ENCODE measurements at regions not wholly inside any gene's neighbourhood (a gene's known extent, or its start where the extent isn't known, plus 50 kb on each side); places are given as distances from the start of the nearest gene placed in this dataset.

GRCh38 chr6:28719275-28719940 is 193.7 kb downstream of the GPX5 start:
- Histone ChIP-seq H3K27me3 (ENCODE audit: control insufficient read depth, insufficient read depth, low read length) (no peaks in the 10 kb centered on the region; the same call in 1 of the 2 replicates), H3K36me3 (ENCODE audit: control insufficient read depth, insufficient read depth, low read length) (no peaks in the 10 kb centered on the region), H3K4me3 (ENCODE audit: low read depth, low read length) (no peak overlapping the region)
- no peak for TF ChIP-seq CTCF (IDR thresholded peaks at IDR 0.05; ENCODE audit: insufficient read depth, low read depth, low read length)
- no peak for DNase-seq (ENCODE audit: low read depth)
- ChIA-PET POLR2A (no interaction called here), CTCF (no interaction called here)

GRCh38 chr6:28720357-28721231 is 194.9 kb downstream of the GPX5 start:
- no peak for TF ChIP-seq CTCF (IDR thresholded peaks at IDR 0.05; ENCODE audit: insufficient read depth, low read depth, low read length)
- POLR2A ChIA-PET = no interaction called here
- DNase-seq (ENCODE audit: low read depth) = no peak
- no peaks in the 10 kb centered on the region for H3K36me3 ChIP-seq (ENCODE audit: control insufficient read depth, insufficient read depth, low read length)
- no peak overlapping the region for H3K4me3 ChIP-seq (ENCODE audit: low read depth, low read length)
- CTCF ChIA-PET = no interaction called here
- H3K27me3 ChIP-seq (ENCODE audit: control insufficient read depth, insufficient read depth, low read length) = no peaks in the 10 kb centered on the region; the same call in 1 of the 2 replicates

DNA sequence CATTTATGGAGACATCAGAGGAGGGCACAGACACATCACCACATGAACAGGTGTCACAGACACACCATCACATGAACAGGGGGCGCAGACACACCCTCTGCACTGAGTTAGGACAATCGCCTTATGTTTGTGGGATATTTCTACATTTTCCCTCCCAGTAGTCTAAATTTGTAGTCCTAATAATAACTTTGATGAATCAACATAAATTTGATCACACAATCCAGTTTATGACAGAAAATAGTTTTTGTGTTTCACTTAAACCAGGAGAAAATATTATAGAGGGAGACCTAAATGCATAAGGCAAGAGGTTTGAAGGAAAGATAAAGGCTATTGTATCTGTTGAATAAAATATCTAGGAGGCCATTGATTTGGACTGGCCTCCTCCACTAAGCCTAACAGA is 195.7 kb downstream of the GPX5 start:
- H3K27me3 ChIP-seq (ENCODE audit: control insufficient read depth, insufficient read depth, low read length) = no peaks in the 10 kb centered on the region; the same call in 1 of the 2 replicates
- H3K4me3 ChIP-seq (ENCODE audit: low read depth, low read length) = no peak overlapping the region
- ChIA-PET POLR2A (no interaction called here), CTCF (no interaction called here)
- TF ChIP-seq CTCF (IDR thresholded peaks at IDR 0.05; ENCODE audit: insufficient read depth, low read depth, low read length) = no peak
- DNase-seq (ENCODE audit: low read depth) = no peak
- H3K36me3 ChIP-seq (ENCODE audit: control insufficient read depth, insufficient read depth, low read length) = no peaks in the 10 kb centered on the region

- Histone ChIP-seq H3K36me3 (ENCODE audit: control insufficient read depth, insufficient read depth, low read length) (no peaks in the 10 kb centered on the region), H3K27me3 (ENCODE audit: control insufficient read depth, insufficient read depth, low read length) (no peaks in the 10 kb centered on the region; the same call in 1 of the 2 replicates), H3K4me3 (ENCODE audit: low read depth, low read length) (no peak overlapping the region)
- ChIA-PET CTCF (no interaction called here), POLR2A (no interaction called here)
- no peak for TF ChIP-seq CTCF (IDR thresholded peaks at IDR 0.05; ENCODE audit: insufficient read depth, low read depth, low read length)
- DNase-seq (ENCODE audit: low read depth) = no peak
Observed at GRCh38 chr6:28724395-28724794, 198.7 kb downstream of the GPX5 start.

GRCh38 chr6:28725274-28725809 is 198.4 kb downstream of the TRIM27 start:
- no peaks in the 10 kb centered on the region; the same call in 1 of the 2 replicates for H3K27me3 ChIP-seq (ENCODE audit: control insufficient read depth, insufficient read depth, low read length)
- TF ChIP-seq CTCF (IDR thresholded peaks at IDR 0.05; ENCODE audit: insufficient read depth, low read depth, low read length) = no peak
- ChIA-PET CTCF (no interaction called here), POLR2A (no interaction called here)
- DNase-seq (ENCODE audit: low read depth) = no peak
- H3K4me3 ChIP-seq (ENCODE audit: low read depth, low read length) = no peak overlapping the region
- no peaks in the 10 kb centered on the region for H3K36me3 ChIP-seq (ENCODE audit: control insufficient read depth, insufficient read depth, low read length)
